ENCODE measurements at regions not wholly inside any gene's neighbourhood (a gene's known extent, or its start where the extent isn't known, plus 50 kb on each side); places are given as distances from the start of the nearest gene placed in this dataset.
A peak's percentile ranks its signal among the peaks of the same experiment; 100 is the strongest.
"Not testable (repeated sequence)": the region's sequence is repeated elsewhere in the genome, so short reads cannot be mapped to it uniquely, and the experiment has no call there.

- DNase-seq: no peak
Measured at GRCh38 chr2:43144263-43144662, 82.1 kb downstream of the ZFP36L2 start.

GRCh38 chr2:43143756-43144155, 82.7 kb downstream of the ZFP36L2 start:
- DNase-seq: no peak

- DNase-seq: peak; percentile 64
Measured at GRCh38 chr2:43142921-43143438, 83.4 kb downstream of the ZFP36L2 start.

DNA sequence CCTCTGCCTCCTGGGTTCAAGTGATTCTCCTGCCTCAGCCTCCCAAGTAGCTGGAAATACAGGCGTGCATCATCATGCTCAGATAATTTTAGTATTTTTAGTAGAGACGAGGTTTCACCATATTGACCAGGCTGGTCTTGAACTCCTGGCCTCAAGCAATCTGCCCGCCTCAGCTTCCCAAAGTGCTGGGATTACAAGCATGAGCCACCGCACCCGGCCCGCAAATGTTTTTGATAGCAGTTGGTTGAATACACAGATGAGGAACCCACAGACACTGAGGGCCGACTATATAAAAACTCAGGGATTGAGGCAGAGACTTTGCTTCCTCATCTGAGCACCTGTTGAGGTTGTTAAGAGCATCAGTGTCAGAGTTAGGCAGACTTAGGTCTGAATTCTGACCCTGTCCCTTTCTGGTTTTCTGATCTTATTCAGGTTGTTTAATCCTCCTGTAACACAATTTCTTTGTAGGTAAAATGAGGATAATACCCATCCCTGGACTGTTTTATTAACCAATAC, 84.7 kb downstream of the ZFP36L2 start:
- not testable (repeated sequence) for DNase-seq

- peak; percentile 58 for DNase-seq
Measured at GRCh38 chr2:43139996-43140621, 86.3 kb downstream of the ZFP36L2 start.

GRCh38 chr2:43139501-43139900, 86.9 kb downstream of the ZFP36L2 start:
- DNase-seq: no peak

DNA sequence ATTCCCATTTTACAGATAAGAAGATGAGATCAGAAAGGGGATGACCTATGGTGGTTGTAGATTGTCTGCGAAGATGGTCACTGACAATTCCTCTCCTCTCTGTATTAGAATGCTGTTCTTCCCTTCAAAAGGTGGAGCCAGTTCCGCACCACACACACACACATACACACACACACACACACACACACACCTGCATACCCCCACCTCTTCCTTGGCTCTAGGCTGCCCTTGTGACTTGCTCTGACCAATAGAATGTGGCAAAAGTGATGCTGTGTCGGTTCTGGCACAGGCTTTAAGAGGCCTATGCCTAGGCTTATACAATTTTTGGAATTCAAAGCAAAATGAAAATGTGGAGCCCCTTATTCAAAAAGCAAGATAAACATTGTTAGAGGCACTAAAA, 88.0 kb downstream of the ZFP36L2 start:
- no peak for DNase-seq

DNA sequence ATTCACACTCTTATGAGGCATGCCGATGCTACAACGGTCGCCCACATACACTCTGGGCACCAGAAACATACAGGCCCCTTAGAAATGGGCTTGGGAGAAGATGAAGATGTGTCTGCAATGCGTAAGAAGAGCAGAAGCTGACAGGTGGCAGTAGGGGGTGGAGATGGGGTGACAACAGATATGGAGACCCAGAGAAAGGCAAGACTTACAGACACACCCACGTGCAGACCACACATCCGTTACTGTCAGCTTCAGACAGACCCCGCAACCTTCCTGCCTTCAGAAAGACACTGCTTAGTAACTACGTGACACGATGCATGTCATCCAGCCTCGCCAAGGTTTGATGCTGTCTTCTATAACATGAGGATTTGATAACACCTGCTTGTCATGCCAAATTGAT, 89.5 kb downstream of the ZFP36L2 start:
- peak; percentile 79 for DNase-seq

DNA sequence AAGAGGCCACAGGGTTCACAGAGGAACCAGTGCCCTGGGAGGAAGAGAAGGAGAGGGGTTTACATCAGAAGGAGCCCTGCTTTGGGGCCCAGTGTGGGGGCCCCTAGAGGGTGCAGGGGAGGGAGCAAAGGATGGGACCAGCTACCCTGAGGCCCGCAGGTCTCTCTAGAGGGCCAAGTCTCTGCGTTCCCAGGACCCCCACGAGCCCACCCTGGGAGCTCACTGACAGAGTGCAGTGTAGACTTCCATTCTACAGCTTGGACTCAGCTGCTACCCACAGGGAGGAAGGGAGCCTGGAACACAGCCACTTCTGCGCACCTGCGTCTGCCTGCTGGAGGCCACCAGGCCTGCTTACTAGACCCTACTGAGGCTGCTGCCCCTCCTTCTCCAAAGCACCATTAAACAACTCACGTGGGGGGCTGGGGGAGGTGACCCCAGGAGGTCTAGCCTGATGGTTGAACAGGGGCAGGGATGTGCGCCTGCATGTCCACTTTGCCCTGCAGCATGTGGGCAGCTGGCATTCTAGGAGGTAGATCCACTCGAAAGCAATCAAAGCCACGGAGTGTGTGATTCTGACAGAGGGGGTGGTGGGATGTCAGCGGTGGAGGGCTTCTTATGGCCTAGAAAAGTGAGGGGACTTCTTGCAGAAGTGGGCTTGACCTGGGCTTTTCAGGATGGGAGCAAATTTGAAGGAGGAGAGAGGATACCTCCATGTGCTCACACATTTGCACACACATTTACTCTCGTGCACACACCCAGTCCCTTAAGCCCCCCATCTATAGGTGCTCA, 90.2 kb downstream of the ZFP36L2 start:
- DNase-seq: no peak

- no peak for DNase-seq
Measured at GRCh38 chr2:43135583-43135982, 90.8 kb downstream of the ZFP36L2 start.

- no peak for DNase-seq
Measured at GRCh38 chr2:43134571-43134889, 91.9 kb downstream of the ZFP36L2 start.

DNA sequence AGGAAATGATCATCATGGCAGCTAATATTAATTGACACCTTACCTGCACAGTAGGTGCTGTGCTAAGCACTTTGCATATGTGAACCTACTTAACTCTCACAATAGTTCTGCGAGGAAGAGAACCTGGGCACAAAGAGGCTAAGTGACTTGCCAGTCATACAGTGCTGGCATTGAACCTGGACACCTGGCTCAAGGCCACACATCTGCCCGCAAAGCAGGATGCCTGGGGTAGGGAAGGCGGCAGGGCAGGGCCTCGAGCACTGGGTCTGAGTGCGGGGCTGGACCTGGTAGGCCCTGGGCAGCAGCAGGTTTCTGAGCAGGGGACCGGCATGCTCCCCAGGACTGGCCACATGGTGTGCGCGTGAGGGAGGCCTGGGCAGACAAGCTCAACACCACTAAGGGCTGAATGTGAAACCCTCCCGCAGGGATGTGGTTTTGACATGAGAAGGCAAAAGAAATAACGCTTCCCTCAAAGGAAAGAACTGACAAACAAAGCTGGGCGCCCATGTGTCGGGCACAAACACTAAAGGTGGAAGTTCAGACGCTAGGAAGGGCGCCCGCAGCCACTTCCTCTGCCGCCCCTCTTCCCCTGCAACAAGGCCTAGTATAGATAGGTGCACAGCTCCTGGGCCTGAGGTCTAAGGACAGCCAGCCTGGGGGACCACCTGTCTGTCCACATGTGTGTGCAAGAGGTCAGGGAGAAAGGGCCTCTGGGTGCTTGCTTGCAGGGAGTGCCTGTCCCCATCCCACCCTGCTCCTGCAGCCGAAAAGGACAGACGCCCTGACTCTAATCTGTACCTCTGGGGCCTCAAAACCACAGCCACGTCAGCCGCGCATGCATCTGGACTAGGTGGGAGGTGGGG, 92.5 kb downstream of the ZFP36L2 start:
- DNase-seq: peak; percentile 88

DNA sequence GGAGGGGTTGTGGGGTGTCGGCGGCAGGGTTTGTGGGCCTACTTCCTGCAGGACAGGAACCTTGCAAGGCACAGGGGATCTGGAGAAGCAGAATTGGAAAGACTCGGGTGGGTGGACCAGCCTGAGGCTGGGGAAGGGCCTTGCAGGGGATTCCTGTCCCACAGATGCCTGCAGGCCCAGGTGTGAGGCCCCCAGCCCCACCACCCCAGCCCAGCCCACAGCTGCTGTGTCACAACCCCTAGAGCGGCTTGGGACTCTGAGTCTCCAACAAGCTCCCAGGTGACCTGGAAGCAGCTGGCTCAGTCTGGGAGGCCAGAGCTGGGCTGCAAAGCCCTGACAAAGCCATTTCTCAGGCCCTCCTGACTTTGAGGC, 93.1 kb downstream of the ZFP36L2 start:
- no peak for DNase-seq

DNA sequence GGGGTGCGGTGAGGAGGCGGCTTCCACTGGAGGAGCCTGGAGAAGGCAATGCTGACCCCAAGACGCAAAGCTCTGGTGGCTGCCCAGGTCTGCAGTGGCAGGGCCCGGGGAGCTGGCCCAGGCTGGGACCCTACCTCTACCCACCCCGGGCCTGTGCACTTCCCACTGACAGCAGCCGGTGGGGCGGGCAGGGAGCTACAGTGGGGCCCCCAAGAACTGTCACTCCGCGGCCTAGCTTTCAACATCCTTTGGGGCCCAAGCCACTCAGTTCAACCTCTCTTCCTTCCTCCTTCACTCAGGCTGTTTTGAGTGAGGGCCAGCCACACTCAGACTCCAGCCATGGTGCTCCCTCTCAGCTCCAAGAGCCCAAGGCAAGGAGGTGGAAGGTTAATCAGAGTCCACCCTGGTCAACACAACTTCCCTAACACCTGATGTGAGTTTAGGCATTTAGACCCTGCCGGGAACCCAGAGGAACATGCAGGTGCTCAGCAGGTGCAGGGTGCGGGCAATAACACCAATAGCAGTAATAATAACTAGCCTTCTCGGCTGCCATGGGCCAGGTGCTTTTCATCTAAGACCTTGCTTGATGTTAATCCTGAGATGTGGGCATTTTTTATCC, 93.6 kb downstream of the ZFP36L2 start:
- DNase-seq: peak; percentile 40

DNA sequence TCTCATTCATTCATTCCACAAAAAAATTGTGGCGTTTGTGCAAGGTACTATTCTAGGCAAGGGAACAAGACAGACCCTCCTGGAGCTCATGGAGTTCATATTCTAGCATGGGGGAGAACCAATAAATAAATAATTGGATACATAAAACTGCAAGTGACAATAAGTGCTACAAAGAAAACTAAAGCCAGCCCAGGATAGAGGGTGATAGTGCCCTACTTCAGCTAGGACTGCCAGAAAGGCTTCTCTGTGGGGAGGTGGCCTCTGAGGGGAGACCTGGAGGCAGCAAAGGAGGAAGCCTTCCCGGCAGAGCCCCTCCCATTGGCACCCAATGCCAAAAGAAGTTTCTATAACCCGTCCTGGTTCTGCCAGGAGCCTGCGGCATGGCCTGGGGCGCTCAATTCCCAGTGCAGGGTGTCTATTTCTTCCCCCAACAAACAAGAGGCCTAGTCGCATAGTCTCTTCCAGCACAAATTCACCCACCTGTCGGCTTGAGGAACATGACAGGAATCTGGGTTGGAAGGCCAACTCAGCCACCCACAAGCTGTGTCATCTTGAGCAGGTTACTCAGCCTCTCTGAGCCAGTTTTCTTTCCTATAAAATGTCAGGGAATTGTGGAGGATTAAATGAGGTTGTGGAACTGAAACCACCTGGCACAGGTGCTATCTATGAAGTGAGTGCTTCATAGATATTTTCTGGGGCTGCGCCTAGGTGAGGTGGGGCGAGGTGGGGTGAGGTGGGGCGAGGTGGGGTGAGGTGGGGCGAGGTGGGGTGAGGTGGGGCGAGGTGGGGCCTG, 94.3 kb downstream of the ZFP36L2 start:
- DNase-seq: no peak

GRCh38 chr2:43131051-43131889, 95.1 kb downstream of the ZFP36L2 start:
- DNase-seq: peak; percentile 89

DNA sequence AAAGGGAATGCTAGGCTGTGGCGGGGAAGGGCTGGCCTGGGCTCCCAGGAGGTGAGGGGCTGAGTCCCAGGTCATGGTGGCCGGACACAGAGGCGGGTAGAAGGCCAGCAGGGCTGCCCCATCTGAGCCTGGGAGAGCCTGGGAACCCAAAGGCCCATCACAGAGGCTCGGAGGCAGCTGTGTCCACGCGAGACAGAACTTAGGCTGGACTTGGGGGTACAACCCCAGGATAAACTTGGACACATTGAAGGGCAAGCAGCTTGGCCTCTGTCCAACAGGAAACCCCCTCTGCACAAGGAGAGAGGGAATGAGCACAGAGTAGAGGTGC, 95.9 kb downstream of the ZFP36L2 start:
- no peak for DNase-seq

DNA sequence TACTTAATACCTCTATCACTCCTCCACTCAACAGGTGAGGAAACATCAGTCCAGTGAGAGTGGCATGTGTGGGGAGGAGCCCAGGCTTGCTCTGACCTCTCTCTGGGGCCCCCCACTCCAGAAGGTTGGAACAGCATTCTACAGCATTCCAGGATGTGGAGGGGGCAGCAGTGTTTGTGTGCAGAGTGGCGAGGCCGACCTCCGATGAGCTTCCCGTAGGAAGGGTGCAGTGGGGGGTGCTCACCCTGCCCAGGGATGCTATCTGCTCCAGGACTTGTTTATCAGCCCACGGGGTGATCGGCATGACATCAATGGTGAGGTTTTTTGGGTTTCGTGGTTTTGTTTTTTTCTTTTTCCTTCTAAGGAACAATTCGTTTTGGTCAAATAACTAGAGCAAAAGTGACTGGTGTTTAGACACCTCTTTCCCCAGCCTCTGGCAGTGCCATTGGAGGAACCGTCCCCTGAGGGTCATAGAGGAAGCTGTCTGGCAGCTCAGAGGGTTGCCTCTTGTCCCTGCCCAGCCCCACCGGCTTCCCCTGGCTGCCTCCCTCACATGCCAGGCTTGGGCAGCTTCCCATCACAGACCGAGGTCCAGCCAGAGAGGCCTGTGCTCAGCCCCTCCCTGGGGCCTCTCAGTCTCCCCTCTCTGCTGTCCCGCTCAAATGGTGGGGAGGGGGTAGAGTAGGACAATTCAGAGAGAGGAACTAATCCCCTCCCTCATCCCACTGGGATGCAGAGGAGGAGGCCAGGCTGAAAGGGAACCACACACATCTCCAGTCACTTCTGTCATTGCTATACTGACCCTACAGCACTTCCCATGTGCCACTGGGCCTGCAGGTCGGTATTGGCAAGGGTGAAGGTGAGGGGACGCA, 96.5 kb downstream of the ZFP36L2 start:
- peak; percentile 44 for DNase-seq

DNA sequence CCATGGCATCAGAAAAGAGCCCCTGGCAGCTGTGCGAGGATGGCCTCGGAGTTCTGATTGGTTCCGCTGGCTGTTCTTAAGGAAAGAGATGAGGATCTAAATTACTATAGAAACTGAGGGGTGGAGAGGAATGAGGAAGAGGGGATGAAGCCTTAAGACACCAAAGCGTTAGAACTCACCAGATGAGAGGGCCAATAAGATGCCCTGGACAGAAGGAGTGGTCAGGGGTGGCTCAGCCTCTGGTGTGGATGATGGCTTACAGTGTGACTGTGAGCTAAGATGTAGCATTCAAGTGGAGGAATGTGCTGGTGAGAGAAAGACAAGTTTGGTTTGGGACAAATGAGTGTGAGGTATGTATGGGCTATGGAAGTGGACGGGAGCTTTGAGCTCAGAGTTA, 97.8 kb downstream of the ZFP36L2 start:
- no peak for DNase-seq

DNA sequence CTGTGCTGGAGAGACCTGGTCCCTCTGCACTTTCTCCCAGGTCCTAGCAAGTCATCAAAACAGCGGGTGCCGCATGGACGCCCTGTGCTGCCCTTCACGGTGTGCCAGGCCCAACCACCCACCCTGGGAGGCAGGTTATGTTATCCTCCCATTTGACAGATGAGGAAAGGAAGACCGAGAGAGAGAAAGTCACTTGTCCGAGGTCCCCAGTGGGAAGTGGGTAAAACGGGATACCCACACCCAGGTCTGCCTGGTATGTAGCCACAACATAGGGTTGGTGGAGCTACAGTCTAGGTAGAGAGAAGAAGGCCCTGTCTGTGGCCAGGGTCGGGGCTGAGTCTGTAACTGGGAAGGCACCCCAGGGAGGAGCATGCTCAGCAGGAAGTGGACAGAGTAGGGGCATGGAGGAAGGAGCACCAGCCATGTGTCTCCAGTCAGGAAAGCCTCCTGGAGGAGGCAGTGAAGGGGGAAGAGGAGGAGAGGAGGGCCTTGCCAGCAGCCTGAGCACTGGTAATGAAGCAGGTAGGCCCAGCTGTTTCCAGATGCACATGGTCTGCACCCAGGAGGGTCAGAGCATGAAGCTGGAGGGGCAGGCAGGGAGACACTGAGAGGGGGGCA, 98.4 kb downstream of the ZFP36L2 start:
- no peak for DNase-seq

Data from activated CD4-positive, alpha-beta T cell treated with anti-CD3 and anti-CD28 coated beads, Interleukin-10, Interleukin-2, amounts not matched to agents 100 ng/mL and 50 ng/mL, durations not matched to agents 16 hours and 8 hours (primary cell).